ENCODE measurements at regions not wholly inside any gene's neighbourhood (a gene's known extent, or its start where the extent isn't known, plus 50 kb on each side); places are given as distances from the start of the nearest gene placed in this dataset.

DNA sequence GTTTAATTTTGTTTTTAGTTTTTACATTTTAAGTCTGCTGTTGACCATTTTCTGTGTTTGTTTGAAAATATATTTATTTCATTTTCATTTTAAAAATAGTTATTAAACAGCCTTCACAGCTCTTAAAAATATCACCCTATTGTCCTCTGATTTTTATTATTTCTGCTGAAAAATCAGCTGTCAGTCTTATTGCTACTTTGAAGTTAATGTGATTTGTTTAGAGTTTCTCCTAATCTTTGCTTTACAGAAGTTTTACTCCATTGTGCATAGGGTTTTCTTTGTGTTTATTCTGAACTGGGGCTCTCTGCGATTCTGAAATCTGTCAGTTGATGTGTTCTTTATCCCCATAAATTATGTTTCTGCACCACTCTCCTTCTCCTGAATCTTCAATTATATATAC is 486.3 kb downstream of the SOX5 start:
- H3K4me3 Mint-ChIP-seq: no peak overlapping the region
- no peaks in the 10 kb centered on the region for H3K27me3 Mint-ChIP-seq (ENCODE audit: low read depth in 3 of 3)
- no peak for DNase-seq
- no peaks in the 10 kb centered on the region for H3K36me3 Mint-ChIP-seq
- peaks cover 14 to 38% (median 24%) of the 10 kb centered on the region in 6 donors for H3K9me3 Mint-ChIP-seq
- no peaks in the 10 kb centered on the region for H3K4me1 Mint-ChIP-seq
- H3K27ac Mint-ChIP-seq: no peak overlapping the region

DNA sequence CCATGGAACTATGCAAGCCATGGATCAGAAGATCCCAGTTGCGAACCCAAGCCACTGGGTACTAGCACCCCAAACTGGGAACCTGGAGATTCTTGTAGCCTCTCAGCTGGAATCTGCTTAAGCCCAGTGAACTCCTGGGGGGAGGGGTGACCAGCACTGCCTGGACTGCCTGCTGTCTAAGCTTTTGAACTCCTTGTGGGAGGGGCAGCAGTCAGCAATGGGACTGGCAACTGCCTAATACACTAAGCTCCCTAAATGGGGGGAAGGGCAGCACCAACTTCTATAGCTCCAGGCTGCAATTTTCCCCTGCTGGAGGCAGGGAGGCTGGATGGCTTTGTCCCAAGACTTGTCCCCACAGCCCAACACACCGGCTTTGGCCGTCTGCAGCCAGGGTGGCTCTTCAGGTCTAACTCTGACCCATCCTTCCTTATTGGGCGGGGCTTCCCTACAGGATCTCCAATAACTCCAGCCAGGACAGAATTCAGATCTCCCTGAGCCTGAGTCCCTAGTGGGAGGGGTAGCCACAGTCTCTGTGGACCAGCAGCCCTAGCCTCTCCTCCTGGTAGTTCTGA is 485.1 kb downstream of the SOX5 start:
- H3K4me1 Mint-ChIP-seq: no peaks in the 10 kb centered on the region
- no peaks in the 10 kb centered on the region for H3K36me3 Mint-ChIP-seq
- no peak overlapping the region for H3K4me3 Mint-ChIP-seq
- peaks cover 21 to 44% (median 29%) of the 10 kb centered on the region in 6 donors for H3K9me3 Mint-ChIP-seq
- no peak for DNase-seq
- no peaks in the 10 kb centered on the region for H3K27me3 Mint-ChIP-seq (ENCODE audit: low read depth in 3 of 3)
- no peak overlapping the region for H3K27ac Mint-ChIP-seq

DNA sequence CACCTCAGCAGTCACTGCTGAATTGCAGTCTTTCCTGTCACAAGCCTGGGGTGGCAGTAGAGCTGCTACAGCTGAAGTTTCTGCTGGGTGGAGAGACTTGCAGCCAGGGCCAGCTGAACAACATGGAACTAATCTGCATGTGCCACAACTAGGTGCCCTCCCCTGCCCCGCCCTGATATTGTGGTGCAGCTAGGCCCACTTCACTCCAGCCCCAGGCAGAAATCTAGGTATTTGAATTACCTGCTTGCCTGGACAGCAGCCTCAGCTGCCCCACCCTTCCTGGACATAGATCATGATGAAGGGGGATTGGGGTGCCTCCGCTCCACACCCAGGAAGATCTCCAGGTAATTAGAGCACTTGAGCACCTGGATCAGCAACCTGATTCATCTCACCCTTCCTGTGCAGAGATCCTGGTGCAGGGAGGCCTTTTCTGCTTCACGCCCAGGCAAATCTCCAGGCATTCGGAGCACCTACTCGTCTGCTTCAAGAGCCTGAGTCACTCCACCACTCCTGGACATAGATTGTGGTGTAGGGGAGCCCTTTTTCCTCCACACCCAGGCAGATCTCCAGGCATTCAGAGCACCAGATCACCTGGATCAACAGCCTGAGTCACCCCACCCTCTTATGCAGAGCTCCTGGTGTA is 477.0 kb downstream of the SOX5 start:
- H3K9me3 Mint-ChIP-seq: peaks cover 20 to 60% (median 39%) of the 10 kb centered on the region in 6 donors
- peaks cover 0 to 5% (median 0%) of the 10 kb centered on the region in 3 donors for H3K36me3 Mint-ChIP-seq
- no peak overlapping the region for H3K4me3 Mint-ChIP-seq
- H3K4me1 Mint-ChIP-seq: no peaks in the 10 kb centered on the region
- H3K27me3 Mint-ChIP-seq (ENCODE audit: low read depth in 3 of 3): peaks cover 0 to 3% (median 0%) of the 10 kb centered on the region in 3 donors
- H3K27ac Mint-ChIP-seq: no peak overlapping the region
- no peak for DNase-seq

DNA sequence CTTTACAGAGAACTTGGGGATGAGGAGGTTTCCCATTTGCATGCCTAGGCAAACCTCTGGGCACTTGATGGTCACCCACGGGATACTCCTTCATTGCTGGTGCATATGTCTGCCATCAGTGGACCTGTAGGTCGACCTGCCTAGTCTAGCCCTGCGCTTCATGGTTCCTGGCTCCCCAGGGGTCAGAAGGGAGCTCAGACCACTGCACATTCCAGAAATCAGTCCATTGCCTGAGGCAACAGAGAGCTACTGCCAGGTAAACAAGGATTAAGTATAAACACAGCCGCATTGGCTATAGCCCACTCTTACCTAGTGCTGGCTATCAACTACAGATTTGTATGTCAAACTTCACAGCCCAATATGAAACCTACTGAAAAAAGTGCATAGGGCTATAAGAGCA is 476.4 kb downstream of the SOX5 start:
- Mint-ChIP-seq H3K4me3 (no peak overlapping the region), H3K4me1 (no peaks in the 10 kb centered on the region), H3K36me3 (peaks cover 0 to 5% (median 0%) of the 10 kb centered on the region in 3 donors), H3K9me3 (peaks cover 17 to 54% (median 39%) of the 10 kb centered on the region in 6 donors), H3K27ac (no peak overlapping the region), H3K27me3 (ENCODE audit: low read depth in 3 of 3) (peaks cover 0 to 3% (median 0%) of the 10 kb centered on the region in 3 donors)
- DNase-seq: no peak

DNA sequence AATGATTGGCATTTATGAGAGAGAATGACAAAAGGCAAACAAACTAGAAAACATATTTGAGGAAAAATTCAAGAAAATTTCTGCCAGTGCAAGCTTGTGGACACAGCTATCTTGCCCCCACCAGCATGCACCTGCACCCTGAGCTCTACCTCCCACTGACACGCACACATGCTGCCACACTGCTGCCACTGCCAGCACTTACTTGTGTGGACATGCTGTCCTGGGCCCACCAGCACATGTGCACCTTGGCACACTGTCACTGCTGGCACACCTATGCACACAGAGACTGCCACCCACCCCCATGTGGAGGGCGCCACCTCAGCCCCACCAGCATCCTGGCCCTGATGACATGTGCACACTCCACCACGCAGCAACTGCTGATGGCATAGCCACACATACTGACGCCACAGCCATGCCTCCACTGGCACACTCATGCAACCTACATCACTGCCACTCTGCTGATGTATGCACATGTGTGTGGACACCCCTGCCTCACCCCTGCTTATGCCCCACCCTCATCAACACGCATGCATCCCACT is 475.0 kb downstream of the SOX5 start:
- Mint-ChIP-seq H3K4me3 (no peak overlapping the region), H3K9me3 (peaks cover 9 to 53% (median 35%) of the 10 kb centered on the region in 6 donors), H3K27ac (no peak overlapping the region), H3K27me3 (ENCODE audit: low read depth in 3 of 3) (peaks cover 0 to 5% (median 0%) of the 10 kb centered on the region in 3 donors), H3K36me3 (peaks cover 0 to 5% (median 0%) of the 10 kb centered on the region in 3 donors), H3K4me1 (no peaks in the 10 kb centered on the region)
- DNase-seq: no peak

Measured in immature natural killer cell (primary cell).